ENCODE measurements at regions not wholly inside any gene's neighbourhood (a gene's known extent, or its start where the extent isn't known, plus 50 kb on each side); places are given as distances from the start of the nearest gene placed in this dataset.

DNA sequence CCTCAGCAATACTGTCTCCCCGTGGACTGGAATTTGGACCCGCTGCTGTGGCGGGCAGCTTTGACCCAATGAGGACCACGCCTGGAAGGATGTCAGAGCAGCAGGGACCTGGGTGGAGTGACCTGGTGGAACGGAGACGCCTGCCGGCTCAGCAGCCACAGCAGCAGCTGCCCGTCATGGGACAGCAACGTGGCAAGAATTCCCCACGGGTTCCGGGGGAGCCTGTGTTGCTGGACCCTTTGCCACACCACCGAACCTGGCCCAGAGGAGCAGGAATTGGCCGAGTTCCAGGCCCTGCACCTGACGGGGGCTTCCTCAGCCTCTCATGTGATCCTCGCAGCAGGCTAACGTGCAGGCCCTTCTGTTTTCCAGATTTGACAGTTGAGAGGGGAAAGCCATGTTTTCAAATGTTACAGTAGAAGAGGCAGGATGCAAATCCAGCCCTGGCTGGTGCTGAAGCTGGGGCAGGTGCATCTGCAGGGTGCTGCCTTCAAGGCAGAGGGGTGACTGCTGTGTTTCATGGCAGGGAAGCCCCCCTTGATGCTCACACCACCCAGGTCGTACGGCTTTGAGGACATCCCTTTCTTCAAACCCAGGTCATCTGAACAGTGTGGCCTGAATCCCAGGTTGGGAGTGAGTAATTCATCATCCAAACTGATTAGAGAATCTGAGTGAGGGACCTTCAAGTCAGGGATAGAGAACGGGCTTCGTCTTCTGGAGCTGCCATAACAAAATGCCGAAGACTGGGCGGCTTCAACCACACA, 93.4 kb downstream of the THBS2 start:
- no peak overlapping the region for H3K9ac ChIP-seq (ENCODE audit: low read length)
- ATAC-seq (ENCODE audit: low read depth) (no peak), DNase-seq (no peak)
- H3K4me2 ChIP-seq (replicated peaks; ENCODE audit: low read depth, low read length, poor library complexity, severe bottlenecking), result no peak overlapping the region
- ChIA-PET CTCF (no interaction called here), POLR2A (no interaction called here)
- Mint-ChIP-seq H3K27me3 (no peaks in the 10 kb centered on the region), H3K4me1 (no peaks in the 10 kb centered on the region), H3K9me3 (ENCODE audit: insufficient read depth) (no peaks in the 10 kb centered on the region), H3K4me3 (no peak overlapping the region), H3K27ac (no peak overlapping the region)
- H3K9me3 ChIP-seq (ENCODE audit: control extremely low read depth in 1 of 3, control insufficient read depth in 2 of 3, insufficient read depth in 1 of 3, low read length in 2 of 3), result peaks cover 0 to 7% (median 0%) of the 10 kb centered on the region in 3 donors
- no peak overlapping the region for H3K4me3 ChIP-seq (ENCODE audit: control extremely low read depth in 1 of 5, extremely low read depth in 1 of 5, insufficient read depth in 1 of 5, low read depth in 2 of 5, low read length in 4 of 5)
- 87% methylated on average over 22 of the region's 22 CpGs for WGBS (ENCODE audit: insufficient coverage)
- no peaks in the 10 kb centered on the region for H4K20me1 ChIP-seq (ENCODE audit: control insufficient read depth, insufficient read depth, low read length, poor library complexity, severe bottlenecking)
- no peaks in the 10 kb centered on the region for H3K4me1 ChIP-seq (ENCODE audit: control insufficient read depth in 2 of 2, insufficient read depth in 2 of 2, low read length in 2 of 2)
- H3K36me3 ChIP-seq (replicated peaks in 1 of 2; ENCODE audit: control extremely low read depth in 1 of 2, control insufficient read depth in 1 of 2, extremely low read depth in 1 of 2, insufficient read depth in 2 of 2, low read length in 1 of 2), result no peaks in the 10 kb centered on the region
- H3K79me2 ChIP-seq (ENCODE audit: control insufficient read depth, insufficient read depth, low read length), result no peaks in the 10 kb centered on the region
- intact Hi-C loops (cut with micrococcal nuclease), result no loop called here
- H2AFZ ChIP-seq (ENCODE audit: insufficient read depth, low read depth, low read length, poor library complexity, severe bottlenecking), result no peak overlapping the region
- TF ChIP-seq, protein P1, sequence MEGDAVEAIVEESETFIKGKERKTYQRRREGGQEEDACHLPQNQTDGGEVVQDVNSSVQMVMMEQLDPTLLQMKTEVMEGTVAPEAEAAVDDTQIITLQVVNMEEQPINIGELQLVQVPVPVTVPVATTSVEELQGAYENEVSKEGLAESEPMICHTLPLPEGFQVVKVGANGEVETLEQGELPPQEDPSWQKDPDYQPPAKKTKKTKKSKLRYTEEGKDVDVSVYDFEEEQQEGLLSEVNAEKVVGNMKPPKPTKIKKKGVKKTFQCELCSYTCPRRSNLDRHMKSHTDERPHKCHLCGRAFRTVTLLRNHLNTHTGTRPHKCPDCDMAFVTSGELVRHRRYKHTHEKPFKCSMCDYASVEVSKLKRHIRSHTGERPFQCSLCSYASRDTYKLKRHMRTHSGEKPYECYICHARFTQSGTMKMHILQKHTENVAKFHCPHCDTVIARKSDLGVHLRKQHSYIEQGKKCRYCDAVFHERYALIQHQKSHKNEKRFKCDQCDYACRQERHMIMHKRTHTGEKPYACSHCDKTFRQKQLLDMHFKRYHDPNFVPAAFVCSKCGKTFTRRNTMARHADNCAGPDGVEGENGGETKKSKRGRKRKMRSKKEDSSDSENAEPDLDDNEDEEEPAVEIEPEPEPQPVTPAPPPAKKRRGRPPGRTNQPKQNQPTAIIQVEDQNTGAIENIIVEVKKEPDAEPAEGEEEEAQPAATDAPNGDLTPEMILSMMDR (IDR thresholded peaks at IDR 0.05), result no peak
- TF ChIP-seq EZH2 (IDR thresholded peaks at IDR 0.05; ENCODE audit: borderline replicate concordance, insufficient read depth, low read depth, low read length, poor library complexity, severe bottlenecking), result no peak
- H3K27ac ChIP-seq (ENCODE audit: low read length in 2 of 2), result no peak overlapping the region
- no peaks in the 10 kb centered on the region for H3K27me3 ChIP-seq (replicated peaks in 1 of 4; ENCODE audit: control extremely low read depth in 1 of 4, control insufficient read depth in 3 of 4, insufficient read depth in 4 of 4, low read length in 3 of 4)

DNA sequence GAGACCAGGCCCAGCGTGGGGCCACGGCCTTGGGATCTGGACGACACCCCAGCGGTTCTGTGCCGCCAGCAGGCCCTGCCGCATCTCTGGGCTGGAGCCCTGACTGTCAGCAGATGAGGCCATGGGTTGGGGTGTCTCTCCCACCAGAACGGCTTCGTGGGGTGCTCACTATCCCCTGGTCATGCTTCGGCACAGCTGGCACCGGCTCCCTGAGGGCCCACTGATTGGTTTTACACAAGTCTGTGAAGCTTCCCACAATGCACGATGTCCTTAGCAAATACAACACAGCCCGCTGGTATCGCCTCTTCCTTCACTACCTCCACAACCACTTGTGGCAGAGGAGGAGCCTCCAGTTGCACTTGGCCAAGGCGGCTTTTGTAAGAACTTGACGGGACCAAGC, 94.3 kb downstream of the THBS2 start:
- Histone ChIP-seq H3K79me2 (ENCODE audit: control insufficient read depth, insufficient read depth, low read length) (no peaks in the 10 kb centered on the region), H3K9ac (ENCODE audit: low read length) (no peak overlapping the region), H2AFZ (ENCODE audit: insufficient read depth, low read depth, low read length, poor library complexity, severe bottlenecking) (no peak overlapping the region), H4K20me1 (ENCODE audit: control insufficient read depth, insufficient read depth, low read length, poor library complexity, severe bottlenecking) (no peaks in the 10 kb centered on the region), H3K4me2 (replicated peaks; ENCODE audit: low read depth, low read length, poor library complexity, severe bottlenecking) (no peak overlapping the region), H3K4me1 (ENCODE audit: control insufficient read depth in 2 of 2, insufficient read depth in 2 of 2, low read length in 2 of 2) (no peaks in the 10 kb centered on the region), H3K27me3 (replicated peaks in 1 of 4; ENCODE audit: control extremely low read depth in 1 of 4, control insufficient read depth in 3 of 4, insufficient read depth in 4 of 4, low read length in 3 of 4) (no peaks in the 10 kb centered on the region), H3K27ac (ENCODE audit: low read length in 2 of 2) (no peak overlapping the region), H3K36me3 (replicated peaks in 1 of 2; ENCODE audit: control extremely low read depth in 1 of 2, control insufficient read depth in 1 of 2, extremely low read depth in 1 of 2, insufficient read depth in 2 of 2, low read length in 1 of 2) (no peaks in the 10 kb centered on the region), H3K4me3 (ENCODE audit: control extremely low read depth in 1 of 5, extremely low read depth in 1 of 5, insufficient read depth in 1 of 5, low read depth in 2 of 5, low read length in 4 of 5) (no peak overlapping the region), H3K9me3 (ENCODE audit: control extremely low read depth in 1 of 3, control insufficient read depth in 2 of 3, insufficient read depth in 1 of 3, low read length in 2 of 3) (peaks cover 0 to 7% (median 0%) of the 10 kb centered on the region in 3 donors)
- Mint-ChIP-seq H3K27me3 (no peaks in the 10 kb centered on the region), H3K9me3 (ENCODE audit: insufficient read depth) (no peaks in the 10 kb centered on the region), H3K4me3 (no peak overlapping the region), H3K4me1 (no peaks in the 10 kb centered on the region), H3K27ac (no peak overlapping the region)
- TF ChIP-seq, protein P1 (IDR thresholded peaks at IDR 0.05), result no peak
- TF ChIP-seq EZH2 (IDR thresholded peaks at IDR 0.05; ENCODE audit: borderline replicate concordance, insufficient read depth, low read depth, low read length, poor library complexity, severe bottlenecking), result no peak
- DNase-seq, result no peak
- POLR2A ChIA-PET, result no interaction called here
- no peak for ATAC-seq (ENCODE audit: low read depth)
- CTCF ChIA-PET, result no interaction called here
- WGBS (ENCODE audit: insufficient coverage), result 96% methylated on average over 13 of the region's 15 CpGs
- intact Hi-C loops (cut with micrococcal nuclease), result no loop called here

All from B cell (primary cell).